ENCODE measurements at regions not wholly inside any gene's neighbourhood (a gene's known extent, or its start where the extent isn't known, plus 50 kb on each side); places are given as distances from the start of the nearest gene placed in this dataset.

DNA sequence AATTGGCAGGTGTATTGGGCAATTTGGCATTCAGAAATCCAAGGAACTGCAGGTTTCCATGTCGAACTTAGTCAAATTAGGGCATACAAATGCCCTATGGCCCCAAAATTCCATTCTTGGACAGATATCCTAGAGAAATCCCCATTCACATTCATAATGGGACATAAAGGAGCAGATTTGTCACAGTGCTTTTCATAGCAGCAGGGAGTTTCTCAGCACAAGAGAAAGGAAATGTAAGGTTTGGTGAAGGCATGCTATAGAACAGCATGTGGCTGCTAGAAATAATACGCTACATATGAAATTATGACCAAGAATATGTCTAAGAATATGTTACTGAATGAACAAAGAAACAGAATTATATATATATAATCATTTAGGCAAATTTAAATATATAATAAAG lies 437.5 kb upstream of the BOD1L1 start:
- no peak for DNase-seq

DNA sequence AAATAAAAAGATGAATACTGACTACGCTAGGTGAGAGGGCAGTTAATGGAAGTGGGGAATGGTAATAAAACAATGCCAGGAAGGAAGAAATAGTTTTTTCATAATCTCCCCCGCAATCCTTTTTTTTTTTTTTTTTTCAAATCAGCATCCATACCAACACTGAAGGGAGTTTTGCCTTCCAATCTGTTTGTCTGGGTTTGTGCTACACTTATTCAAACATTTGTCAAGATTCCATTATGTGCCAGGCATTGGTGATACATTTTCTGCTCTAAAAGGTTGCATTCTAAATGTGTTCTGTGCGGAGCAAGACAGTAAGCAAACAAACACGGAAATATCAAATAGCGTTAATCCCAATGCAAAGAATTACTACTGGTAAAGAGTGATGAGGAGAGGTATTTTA lies 437.9 kb upstream of the BOD1L1 start:
- DNase-seq: no peak

DNA sequence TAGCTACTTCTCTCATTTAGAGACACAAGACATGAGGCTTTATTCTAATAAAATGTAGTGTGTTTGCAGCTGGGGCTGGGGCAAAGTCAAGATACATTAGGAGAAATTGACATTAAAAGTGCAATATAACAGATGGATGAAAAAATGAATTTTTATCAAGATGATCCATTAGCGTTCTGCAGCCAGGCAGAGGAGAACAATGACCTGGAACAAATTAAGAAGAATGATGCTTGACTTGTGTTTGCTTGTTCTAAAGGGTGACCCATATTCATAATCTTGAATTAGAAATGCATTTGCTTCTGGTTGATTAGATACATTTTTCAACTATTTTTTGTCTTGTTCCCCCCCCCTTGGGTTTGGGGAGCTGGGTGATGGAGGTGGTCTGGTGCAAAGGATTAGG lies 439.5 kb upstream of the BOD1L1 start:
- no peak for DNase-seq

DNA sequence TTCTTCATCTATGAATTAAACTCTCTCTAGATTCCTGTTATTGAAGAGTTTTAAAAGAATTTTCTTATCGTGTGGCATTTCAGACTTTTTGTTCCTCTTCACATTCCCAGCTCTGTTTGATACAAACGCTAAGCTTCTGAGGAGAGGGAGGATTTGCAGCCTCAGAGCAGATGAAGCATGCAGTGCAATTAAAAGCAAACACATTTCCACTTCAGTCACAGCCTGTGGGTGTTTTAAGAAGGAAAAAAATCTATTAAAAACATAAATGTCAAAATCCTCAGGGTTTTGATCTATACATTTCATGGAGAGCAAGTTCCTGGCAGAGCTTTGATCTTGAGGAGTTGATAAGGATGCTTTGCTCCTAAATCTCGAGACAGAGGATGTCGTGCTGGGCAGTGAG lies 442.4 kb upstream of the BOD1L1 start:
- no peak for DNase-seq

DNA sequence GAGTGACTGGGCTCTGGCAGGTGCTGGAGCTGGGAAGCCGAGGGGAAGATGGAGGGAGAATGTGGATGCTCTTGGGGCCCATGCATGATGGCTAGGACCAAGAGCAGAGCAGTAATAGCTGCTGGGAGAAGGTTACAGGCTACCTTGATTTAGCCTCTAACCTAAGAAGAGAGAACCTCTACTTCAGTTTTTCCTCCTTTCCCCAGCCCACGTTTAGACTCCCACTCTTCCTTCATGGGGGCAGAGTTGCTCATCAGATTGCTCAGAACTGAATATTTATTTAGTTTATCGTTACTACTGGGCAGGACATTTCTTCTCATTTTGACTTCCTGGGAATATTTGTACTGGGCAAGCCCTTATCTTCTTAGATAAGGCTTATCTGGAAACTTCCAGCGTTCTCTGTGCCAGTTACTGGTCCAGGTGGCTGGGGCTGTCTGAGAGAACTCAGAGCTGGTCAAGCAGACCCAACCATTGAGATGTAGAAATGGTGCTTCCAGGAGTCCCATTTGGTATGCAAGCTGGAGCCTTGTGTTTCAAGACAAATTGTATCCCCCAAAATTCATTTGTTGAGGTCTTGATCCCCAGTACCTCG lies 442.9 kb upstream of the BOD1L1 start:
- no peak for DNase-seq

DNA sequence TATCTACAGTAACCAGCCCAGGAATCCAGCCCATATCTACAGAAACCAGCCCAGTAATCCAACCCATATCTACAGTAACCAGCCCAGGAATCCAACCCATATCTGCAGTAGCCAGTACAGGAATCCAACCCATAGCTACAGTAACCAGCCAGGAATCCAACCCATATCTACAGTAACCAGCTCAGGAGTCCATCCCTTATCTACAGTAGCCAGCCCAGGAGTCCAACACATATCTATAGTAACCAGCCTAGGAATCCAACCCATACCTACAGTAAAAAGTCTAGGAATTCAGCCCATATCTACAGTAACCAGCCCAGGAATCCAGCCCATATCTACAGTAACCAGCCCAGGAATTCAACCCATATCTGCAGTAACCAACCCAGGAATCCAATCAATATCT lies 445.0 kb upstream of the BOD1L1 start:
- no peak for DNase-seq

DNA sequence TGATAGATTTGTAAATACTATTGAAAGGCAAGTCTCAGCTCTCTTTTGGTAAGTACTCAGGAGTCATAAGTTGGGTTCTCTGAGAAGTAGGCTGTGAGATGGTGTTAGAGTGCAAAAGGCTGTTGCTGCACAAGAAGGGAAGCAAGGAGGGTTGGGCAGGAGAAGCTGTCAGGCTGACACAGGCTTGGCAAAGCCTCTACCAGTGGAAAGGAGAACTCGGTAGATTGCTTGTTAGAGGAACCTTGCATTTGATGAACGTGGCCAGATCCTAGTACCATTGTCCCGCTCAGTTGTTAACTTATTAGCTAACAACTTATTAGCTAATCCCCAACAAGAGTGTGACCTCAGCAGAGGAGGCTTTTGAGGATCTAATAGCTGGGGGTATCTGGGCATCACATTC lies 449.3 kb upstream of the BOD1L1 start:
- DNase-seq: no peak

DNA sequence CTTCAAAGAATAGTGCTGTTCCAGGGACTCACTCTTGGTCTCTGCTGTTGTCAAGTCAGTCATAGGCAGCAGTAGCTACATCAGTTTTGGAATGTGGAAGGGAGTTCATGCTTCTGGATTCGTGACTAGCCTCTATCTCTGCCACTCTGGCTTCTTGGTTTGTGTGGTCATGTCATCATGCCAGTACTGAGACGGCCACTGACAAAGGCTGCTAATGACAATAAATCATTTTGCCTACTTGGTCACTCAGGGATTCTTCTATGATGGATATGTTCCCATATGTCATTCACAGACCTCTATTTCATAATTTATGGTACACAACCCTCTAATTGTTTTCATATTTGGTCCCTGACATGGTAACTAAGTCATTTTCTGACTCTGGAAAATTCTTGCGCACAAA lies 450.8 kb upstream of the BOD1L1 start:
- DNase-seq: no peak

DNA sequence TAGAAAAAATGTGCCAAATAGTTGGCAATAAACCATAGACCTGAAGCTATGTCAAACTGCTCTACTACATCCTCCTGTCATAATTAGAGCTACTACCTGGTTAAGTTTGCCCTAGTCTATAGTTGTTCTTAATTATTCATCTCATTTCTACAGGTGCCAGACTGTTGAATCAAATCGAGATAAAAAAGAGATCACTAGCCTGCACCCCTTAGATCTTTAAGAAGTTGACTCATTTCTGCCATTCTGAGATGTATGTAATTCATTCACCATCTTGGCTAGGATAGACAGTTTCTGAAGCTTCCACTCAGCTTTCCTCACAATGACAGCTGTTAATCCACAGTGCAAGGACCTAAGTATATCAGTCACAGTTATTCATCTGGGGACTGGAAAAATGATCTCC lies 452.1 kb upstream of the BOD1L1 start:
- DNase-seq: no peak

DNA sequence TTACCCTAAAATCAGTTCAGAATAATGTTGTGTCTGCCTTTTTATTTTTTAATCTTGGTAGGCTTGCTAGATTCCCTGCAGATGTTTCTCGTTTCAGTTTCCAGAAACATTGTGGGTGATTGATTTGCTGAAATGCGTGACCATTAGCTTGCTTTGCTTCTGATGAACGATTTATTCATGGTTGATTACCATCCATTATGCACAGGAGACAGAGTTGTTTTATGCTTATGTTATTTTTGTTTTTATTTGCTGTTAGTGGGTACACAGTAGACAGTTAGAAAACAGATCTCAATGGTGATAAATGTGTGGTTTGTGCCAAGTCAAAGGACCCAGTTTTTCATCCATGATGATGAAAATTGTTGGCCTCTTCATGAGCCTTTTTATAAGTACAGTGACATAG lies 455.6 kb upstream of the BOD1L1 start:
- no peak for DNase-seq

DNA sequence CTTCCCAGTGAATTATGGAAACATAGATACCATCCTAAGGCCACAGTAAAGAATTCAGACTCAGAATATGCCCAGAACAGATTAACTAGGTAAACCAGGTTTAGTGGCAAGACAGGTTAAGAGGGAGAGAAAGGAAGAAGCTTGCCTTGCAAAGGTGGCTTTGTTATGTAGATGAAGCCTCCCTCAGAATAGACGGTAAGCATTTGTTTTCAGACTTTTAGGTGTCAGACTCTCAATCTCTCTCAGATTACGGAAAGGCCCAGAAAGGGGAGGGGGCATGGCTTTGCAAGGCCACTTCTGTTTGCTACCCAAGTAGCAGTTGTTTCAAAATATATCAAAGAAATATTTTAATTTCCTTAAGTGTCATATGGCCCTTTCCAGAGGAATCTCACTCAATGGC lies 457.1 kb upstream of the BOD1L1 start:
- DNase-seq: no peak

DNA sequence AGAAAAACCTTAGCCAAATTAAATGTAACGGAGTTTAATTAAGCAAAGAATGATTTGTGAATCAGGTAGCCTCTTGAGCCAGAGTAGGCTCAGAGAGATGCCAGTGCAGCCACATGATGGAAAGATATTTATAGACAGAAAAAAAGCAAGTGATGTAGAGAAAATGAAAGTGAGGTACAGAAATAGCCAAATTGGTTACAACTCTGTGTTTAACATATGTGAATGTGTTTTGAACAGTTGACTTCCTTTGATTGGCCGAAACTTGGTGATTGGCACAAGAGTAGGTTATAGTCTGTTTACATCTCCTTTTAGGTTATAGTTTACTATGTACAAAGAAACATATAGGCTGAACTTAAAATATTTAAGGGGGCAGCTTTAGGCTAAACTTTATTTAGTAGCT lies 459.9 kb upstream of the BOD1L1 start:
- no peak for DNase-seq

DNA sequence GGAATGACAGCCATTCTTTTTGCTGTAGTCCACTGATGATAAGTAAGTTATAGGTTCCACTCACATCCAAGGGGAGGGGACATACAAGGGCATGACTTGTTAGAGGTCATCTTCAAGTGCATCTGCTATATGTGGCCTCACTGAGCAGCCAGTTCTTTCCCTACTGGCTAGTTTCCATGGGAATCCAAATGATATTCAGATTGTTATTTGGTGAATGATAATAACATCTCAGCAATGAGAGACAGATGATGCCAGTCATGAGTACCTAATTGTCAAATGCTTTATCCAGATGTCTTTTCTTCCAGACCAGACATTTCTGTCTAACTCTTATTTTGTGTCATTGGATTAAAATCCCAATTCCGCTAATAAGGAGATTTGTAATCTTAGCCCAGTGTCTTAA lies 460.4 kb upstream of the BOD1L1 start:
- DNase-seq: no peak

DNA sequence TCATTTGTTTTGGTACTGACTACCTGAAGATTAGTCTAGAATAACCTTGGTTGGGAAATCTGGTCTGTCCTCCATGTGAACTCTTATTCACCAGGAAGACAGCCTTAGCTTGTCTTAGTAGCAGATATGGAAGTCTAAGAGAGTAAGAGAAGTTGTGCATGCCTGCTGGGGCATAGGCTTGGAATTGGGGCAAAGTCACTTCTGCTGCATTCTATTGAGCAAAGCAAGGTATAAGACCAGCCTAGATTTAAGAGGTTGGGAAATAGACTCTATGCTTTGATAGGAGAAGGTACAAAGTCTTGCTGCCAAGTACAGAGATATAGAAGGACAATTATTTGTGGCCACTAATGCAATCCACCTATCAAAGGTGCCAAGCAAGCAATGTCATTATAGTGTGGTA lies 464.0 kb upstream of the BOD1L1 start:
- DNase-seq: no peak

DNA sequence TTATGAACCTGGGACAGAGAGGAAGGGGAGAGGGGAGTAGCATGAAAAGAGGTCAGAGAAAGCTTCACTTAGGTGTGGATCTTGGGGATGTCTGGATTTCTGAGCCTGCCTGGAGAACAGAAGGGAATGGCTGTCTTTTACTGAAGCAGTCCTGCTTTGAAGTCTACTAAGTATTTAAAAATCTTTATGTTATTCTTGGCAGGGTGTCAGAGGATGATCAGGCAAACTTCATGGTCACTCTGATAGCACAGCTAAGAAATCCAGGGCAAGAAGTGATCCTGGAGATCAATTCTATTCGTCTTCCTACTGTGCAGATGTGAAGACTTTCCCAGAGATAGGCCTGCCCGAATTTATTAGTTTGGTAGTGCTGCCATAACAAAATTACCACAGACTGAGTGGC lies 464.4 kb upstream of the BOD1L1 start:
- DNase-seq: no peak

DNA sequence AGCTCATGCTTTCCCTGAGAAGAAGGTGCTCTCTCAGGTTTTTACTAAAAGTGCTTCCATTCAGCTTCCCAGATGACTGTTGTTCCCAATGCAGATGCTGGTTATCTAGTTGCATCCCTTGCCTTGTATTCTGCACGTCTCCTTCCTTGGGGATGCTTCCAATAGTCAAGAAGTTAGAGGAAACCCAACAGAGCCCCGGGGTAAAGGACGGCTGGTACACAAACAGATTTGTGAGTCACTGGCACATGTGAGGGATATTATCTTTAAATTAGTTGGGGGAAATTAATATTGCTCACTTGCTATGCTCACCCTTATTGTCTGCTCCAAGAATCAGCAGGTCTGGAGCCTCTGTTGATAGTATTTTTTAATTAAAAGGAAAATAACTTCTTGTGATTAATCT lies 465.2 kb upstream of the BOD1L1 start:
- no peak for DNase-seq

DNA sequence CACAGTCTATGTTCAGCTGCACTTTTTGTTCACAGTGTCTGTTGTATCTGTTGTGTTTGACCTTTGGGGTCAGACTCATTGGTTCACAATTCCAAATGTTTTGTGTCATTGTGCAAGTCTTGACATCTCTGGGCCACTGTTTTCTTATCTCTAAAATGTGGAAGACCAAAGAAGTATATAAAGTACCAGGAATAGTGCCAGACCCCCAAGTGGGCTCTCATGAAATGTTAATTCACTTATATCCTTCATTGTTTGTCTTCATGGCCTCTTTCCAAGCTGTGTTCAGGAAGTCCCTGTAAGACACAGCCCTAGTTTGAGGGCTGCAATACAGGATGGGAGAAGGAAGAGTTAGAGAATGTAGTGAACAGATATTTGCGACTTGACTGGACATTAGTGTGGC lies 468.3 kb upstream of the BOD1L1 start:
- no peak for DNase-seq

DNA sequence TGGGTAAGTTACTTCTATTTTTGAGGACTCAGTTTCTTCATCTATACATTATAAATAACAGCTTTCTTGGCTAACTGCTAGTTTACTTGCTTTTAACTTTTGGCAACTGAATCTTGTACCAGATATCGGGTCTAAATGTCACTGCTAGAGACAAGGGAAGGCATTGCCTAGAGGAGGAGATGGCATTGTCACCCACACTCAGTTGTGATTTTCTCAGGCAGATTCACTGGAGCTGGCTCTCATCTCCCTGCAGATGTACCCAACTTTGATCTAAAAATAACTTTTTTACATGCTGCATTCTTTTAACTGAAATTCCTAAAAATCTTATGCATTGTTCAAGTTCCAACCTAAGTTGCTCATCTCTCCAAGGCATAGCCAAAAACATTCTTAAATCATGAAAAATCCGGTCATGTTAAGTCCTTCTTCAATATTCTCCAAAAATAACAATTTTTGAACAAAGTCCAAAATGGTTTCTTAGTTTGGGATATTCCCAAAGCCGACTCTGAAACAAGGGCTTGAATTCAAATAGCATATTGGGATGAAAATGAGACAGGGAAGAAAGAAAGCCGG lies 469.0 kb upstream of the BOD1L1 start:
- DNase-seq: no peak

DNA sequence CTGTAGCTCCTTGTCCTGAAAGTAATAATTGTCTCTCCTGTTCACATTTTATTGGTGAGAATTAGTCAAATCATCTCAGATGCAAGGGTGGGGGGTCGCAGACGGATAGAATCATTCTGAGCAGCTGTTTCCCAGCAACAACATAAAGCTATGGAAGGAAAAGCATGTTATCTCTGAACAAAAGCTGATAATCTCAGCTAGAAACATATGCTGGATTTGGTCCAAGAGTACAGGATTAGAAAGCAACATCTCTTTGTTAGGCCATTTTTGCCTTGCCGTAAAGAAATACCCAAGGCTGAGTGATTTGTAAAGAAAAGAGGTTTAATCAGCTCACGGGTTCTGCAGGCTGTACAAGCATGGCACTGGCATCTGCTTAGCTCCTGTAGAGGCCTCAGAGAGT lies 472.8 kb upstream of the BOD1L1 start:
- no peak for DNase-seq

DNA sequence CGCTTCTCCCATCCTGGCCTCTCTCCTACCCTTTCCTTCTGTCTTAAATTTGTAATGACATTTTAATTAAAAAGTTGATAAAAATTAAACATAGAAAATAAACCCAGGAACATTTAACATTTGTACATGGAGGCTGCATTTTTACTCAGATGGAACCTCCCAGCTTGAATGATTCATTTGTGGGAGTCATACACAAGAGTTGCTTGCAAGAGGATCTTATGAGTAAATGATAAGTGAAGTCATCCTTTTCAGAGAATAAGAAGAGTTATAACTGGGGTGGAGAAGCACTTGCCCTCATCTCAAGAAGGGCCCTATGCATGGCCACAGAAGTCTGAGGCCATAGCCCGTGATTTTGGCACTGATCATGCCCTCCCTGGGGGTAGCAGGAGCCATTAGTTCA lies 482.9 kb upstream of the BOD1L1 start:
- DNase-seq: no peak

DNA sequence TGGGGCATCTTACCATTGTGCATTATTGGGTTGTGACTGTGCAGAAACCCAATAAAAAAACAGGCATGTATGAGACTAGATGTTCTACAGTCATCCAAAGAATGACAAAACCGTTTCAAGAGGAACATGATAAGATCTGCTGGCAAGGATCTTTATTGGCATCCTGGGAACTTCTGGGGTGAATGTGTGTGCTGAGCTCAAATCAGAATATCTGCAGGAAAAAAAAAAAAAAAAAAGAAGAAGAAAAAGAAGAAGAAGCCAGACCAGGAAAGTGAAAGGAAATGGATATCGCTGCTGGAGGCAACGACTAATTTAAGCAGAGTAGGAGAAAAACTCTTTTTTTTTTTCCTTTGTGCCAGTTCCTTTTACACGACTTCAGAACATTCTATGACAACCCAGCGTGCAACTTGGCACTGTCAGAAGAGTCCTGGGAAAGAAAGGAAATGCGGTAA lies 484.2 kb upstream of the BOD1L1 start:
- no peak for DNase-seq

DNA sequence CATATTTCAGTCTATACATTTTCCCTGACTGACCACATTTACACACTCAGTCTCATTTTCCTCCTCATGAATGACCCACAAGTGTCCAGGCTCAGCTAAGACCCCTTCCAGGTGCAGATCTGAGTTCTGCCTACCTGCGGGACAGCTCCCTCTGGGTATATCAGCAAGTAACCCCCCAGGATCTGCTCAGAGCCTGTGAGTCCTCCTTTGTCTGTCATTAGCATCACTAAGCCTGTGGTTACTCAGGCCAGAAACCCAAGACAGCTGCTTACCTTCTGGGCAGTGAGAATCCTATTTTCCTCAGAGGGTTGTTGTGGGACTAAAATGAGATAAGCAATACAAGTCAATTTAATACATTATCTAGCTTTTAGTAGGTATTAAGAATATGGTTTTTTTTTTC lies 487.6 kb upstream of the BOD1L1 start:
- no peak for DNase-seq

DNA sequence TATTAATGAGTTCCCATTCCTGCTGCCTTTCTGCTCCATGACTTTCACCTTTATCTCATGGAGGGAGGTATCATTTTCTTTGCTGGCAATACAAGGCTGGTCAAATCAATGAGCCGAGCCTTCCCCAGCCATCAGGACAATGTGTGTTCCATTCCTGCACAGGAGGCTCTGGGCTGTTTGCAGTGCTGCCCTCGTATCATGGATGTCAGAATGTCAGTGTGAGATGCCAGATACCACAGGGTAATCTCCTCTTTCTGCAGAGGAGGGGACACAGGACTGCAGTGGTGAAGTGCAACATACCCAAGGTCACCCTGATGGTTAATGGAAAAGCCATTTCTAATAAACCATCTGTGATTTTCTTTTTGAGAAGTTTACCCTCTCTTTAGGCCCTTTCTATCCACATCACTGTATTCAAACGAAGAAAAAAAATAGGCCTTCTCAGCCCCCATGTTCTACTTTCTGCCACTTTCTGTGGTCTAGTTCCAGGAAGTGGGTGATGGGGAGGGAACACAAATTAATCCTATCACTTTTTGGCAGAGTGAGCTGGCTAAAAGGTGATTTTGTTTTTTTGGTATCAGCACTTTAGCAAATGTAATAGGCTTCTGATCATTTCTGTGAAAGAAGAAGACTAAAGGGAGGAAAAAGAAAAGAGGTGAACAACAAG lies 490.2 kb upstream of the BOD1L1 start:
- DNase-seq: no peak

DNA sequence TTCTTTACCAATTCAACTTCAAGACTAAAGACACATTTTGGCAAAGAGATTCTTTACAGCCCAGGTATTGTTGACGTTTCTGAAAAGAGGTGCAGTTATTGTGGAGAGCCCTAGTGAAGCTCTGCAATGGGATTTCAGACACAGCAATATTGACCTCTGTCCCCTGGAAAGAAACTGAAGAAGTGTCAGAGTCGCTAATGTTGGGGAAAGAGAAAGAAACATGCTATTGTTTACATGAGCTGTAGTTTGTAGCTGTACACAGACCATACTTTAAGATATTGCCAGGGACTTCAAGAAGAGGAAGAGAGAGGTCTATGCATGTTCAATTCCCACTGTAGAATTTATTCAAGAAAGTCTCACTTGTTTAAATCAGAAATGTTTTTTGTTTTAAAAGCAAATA lies 497.3 kb upstream of the BOD1L1 start:
- DNase-seq: no peak
